Stimulated activated CD8-positive, alpha-beta memory T cell treated with anti-CD3 and anti-CD28 coated beads, Interleukin-15, amount 100 ng/mL, for 1 hour (primary cell): ENCODE measurements at regions not wholly inside any gene's neighbourhood (a gene's known extent, or its start where the extent isn't known, plus 50 kb on each side); places are given as distances from the start of the nearest gene placed in this dataset.
"Not testable (repeated sequence)": the region's sequence is repeated elsewhere in the genome, so short reads cannot be mapped to it uniquely, and the experiment has no call there.

ENCODE experiments used
- DNase-seq: peaks from one replicate; pipeline ENCODE4 v3.0.0-alpha.2; 2020; ENCODE audit warnings: low read depth

DNA sequence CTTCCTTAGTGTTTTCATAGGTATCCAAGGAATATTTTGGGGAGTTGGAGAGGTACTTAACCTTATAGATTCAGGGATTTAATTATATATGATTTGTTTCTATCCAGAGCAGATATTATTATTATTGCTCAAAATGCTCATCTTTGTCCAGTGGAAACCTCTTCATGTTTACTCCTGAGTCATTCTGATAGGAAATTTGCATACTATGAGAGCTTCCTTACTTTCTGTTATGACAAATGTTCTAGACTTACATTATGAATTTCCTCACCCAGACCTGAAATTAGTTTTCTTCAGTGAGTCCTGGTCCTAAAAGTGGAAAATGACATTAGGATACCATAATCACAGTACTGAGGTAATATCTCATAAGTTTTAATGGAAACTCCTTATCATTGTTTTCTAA, 57.5 kb upstream of the PLPPR5 start:
- DNase-seq, result no peak

GRCh38 chr1:99069146-99069545, 64.5 kb upstream of the PLPPR5 start:
- DNase-seq, result no peak

GRCh38 chr1:99078529-99078928, 73.9 kb upstream of the PLPPR5 start:
- DNase-seq, result not testable (repeated sequence)

- no peak for DNase-seq
Observed at GRCh38 chr1:99082366-99082765, 77.7 kb upstream of the PLPPR5 start.

DNA sequence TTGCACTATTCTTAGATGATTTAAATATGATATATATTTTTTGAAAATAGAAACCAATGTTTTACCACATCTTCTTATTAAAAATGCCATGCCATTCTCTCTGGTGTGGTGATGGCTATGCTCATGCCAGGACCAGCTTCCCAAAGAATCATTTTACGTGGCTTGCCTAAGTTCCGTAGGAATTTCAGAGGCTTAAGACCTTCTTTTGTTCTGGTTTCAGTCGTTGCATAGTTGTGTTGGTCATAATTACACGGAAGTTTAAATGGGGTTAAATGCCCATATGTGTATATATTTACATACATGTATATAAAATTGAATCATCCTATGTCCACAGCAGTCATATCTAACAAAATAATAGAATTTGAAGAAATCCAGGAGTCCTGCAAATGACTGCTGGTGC, 78.7 kb upstream of the PLPPR5 start:
- DNase-seq, result no peak

DNA sequence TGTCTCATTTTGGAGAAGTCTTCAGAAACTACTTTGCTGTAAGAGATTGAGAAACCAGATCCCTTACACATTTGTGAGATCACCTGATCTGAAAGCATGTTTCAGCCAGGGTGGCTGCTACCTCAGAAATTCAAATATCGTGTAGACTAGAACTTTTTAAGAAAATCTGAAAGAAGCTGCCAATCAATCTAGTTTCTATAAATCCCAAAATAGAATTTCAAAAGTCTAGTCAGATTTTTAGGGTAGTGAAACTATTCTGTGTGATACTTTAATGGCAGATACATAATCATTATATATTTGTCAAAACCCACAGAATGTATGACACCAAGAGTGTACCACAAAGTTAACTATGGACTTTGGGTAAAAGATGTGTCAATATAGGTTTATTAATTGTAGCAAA, 79.9 kb upstream of the PLPPR5 start:
- DNase-seq, result no peak

GRCh38 chr1:99086057-99086456, 81.4 kb upstream of the PLPPR5 start:
- DNase-seq, result no peak

DNA sequence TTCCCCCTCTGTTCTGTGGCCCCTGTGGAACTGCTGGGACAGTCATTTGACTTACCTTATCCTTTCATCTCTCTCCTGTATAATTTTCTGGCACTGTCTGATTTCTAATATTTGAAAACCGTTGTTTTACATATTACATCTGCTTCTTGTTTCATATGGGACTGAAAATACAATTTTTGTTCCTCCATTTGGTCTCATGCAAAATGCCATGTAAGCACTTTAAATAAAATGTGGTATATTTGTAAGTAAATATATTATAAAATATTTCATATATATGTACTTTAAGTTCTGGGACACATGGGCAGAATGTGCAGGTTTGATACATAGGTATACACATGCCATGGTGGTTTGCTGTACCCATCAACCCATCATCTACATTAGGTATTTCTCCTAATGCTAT, 93.9 kb upstream of the PLPPR5 start:
- DNase-seq, result no peak

DNA sequence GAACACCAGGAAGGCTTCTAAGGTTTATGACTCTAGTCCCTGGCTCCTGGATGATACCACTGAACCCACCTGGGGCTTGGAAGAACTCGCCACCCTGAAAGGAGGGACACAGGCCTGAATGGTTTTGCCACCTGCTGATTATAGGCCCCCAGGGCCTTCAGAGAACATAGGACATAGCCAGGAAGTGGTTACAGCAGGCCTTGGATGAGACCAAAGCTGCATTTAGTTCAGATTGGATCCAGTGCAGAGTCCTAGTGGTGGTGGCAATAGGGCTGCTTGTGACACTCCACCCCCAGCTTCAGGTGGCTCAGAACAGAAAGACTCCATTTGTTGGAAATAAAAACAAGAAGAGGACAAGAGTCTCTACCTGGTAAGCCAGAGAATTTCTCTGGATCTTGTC, 101.6 kb upstream of the PLPPR5 start:
- no peak for DNase-seq

- DNase-seq, result no peak
Observed at GRCh38 chr1:99107680-99108079, 103.0 kb upstream of the PLPPR5 start.

DNA sequence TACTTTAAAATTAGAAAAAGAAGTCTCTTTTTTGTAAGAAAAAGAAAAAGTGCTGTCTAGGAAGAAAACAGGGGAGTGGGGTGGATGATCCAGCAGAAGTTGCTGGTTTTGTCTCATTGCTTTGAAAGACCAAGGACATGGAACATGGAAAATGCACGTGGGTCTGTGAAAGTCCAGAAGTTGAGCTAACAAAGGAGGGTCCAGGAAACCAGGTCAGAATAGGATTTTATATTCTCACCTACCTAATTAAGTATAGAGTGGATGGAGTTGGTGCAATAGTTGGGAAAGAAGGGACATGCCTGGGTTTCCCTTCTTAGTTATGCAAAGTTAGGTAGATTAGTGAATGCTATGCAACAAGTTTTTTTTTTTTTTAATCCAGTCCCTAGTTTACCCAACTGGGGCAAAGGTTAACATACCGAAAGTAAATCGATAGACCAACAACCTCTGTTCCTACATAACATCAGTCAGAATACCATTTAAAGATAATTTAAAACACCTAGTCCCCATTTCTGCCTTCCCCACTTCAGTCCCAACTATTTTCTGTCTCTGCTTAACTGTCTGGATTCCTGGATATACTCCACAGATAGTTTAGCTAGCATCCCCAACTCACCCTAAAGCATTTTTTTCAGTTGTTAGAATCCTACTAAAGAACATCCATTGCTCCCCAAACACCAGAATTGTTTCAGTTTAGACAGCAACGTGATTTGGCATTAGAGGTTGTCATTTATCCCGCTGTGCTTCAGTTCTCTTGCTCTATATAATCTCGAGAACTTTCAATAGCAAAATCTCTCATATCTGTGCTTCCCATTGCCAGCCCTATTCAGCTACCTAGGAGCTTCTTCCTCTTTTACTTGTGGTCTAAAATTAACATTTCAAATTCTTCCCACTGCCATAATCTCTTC, 105.7 kb upstream of the PLPPR5 start:
- no peak for DNase-seq

GRCh38 chr1:99115231-99115630, 110.6 kb upstream of the PLPPR5 start:
- DNase-seq, result no peak

DNA sequence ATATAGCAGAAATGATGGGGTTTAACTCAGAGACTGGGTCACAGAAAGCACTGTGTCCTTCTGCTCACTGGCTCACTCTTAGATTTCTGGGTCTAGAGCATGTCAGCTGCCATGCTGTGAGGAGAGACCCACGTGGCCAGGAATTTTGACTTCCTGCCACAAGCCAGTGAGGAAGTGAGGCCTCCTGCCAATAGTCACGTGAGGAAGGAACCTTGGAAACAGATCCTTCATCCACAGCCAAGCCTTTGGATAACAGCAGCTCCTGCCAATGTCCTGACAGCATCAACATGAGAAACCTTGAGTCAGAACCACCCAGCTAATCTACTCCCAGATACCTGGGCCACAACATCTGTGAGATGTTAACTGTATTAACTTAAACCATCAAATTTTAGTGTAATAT, 114.5 kb upstream of the PLPPR5 start:
- DNase-seq, result no peak

DNA sequence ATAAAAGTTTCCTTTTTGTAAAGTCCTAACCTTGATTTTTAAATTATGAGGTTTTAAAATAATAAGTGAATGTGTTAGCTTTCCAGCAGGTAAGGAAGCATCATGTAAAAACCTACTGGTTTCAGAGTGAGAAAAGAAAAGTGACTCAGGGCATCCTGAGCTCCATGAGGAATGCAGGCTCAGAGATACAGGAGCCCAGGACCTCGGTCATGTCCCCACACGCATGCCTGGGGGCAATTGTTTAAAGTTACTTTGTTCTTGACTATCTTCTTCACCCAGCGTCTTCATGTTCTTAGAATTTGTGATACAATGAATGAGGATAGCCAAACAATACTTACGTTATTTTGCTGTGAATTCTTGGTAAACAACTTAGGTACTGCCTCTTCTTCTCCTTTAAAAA, 117.4 kb upstream of the PLPPR5 start:
- DNase-seq, result no peak

GRCh38 chr1:99123936-99124335, 119.3 kb upstream of the PLPPR5 start:
- no peak for DNase-seq

DNA sequence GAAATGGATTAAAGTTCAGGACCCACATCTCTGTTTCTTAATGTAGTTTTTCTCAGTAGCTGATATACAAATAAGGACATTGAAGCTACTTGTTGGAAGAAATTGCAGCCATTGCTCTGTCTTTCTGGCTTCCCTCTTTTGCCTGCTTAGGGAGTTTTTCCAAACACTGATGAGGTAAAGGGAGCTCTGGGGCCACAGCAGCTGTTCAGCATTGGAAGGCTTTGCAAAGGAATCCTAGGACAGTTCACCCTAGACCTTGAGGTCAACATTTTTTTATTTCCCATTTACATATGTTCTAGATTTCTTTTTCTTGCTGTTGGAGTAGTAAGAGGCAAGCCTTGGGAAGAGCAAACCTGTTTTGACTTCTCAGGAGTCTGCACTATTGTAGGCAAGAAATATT, 126.9 kb upstream of the PLPPR5 start:
- no peak for DNase-seq

DNA sequence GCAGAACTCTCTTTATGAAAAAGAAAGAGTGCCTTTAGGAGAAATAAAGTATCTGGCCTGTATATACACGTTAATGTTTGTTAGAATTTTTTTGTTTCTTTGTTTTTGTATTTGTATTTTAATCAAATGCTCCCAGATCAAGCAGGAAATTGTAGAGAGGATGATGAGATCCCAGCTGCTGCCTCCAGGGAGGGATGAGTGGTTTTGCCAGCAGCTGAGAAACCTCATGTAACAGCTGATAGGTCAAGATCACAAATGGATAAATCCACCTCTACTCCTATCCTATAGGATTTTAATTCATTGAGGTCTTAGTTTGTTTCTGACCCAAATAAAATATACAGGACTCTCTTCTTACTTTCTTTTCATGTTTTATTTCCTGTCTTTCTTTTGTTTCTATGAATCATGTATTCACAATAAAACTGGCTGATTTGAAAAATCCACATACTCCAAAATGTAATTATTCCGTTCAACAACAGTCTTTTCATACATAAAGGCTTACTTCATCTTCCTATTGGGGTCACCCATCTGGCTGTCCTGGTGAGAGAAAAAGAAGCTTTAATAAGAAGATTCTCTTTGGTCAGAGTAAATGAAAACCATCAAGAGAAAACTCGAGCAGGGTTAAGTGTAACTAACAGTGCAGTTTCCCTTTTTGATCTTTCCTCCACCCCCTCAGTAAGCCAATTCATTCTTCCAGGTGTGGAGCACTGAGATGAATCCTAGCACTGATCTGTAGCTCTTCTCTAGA, 129.3 kb upstream of the PLPPR5 start:
- DNase-seq, result no peak

GRCh38 chr1:99137554-99138206, 126.6 kb upstream of the PLPPR4 start:
- no peak for DNase-seq

DNA sequence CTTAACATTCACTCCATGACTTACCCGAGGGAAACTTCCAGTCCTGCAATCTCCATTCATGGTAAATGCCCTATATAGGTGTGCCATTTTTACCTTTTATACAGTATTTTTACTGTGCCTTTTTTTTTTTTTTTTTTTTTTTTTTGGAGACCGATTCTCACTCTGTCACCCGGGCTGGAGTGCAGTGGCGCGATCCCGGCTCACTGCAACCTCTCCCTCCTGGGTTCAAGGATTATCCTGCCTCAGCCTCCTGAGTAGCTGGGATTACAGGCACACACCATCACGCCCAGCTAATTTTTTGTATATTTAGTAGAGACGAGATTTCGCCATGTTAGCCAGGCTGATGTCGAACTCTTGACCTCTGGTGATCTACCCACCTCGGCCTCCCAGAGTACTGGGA, 124.4 kb upstream of the PLPPR4 start:
- no peak for DNase-seq

DNA sequence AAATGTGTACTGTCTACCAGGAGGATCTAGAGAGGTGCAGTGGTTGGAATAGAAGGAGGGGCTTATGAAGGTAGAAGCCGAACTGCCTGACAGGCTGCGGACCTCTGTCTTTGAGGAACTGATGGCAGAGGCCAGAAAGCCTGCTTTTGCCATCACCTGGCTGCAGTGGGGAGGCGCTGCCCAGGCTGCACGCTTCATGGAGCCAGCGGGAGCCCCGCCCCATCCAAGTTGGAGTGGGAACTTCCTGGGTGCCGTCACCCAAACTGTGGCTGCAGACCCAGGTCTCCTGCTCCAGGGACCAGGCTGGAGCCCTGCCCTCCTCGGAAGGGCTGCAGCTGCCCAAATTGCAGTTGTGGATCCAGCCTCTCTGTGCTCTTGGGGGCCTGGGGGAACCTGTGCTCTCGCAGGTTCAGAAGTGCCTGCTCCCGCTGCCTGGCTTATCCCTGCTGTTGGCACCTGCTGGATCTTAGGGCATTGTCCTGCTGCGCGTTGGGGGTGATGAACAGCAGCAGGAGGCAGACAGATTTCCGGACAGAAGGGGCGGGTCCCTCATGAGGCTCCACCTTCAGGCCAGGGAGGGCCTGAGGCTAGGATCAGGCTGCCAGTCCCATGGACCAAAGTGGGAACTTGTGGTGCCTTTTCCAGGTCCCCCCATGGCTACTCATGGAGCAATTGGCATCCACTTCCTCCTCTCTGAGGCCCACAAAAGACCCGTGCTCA, 118.0 kb upstream of the PLPPR4 start:
- no peak for DNase-seq

- DNase-seq, result no peak
Observed at GRCh38 chr1:99149952-99150351, 114.3 kb upstream of the PLPPR4 start.

DNA sequence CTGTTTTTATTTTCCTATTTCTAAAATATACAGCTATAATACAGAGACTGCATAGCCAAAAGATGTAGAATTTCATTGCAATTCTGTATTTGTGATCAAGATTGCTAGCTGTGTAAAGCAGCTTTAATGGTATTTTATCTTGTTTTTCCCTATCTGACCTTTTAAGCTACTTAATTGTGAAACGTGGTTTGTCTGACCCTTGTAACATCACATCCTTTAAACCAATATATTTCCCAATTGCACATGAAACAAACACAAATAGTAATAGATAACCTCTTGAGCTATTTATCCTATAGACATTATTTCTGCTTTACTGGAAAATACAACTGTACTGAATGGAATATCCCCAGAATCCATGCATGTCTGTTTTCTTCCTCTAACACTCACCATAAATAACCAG, 112.2 kb upstream of the PLPPR4 start:
- no peak for DNase-seq
